Stimulated activated effector memory CD8-positive, alpha-beta T cell treated with anti-CD3 and anti-CD28 coated beads, Interleukin-12 subunit alpha, Interleukin-12 subunit beta, amount 100 ng/mL, for 72 hours (primary cell): ENCODE measurements at regions not wholly inside any gene's neighbourhood (a gene's known extent, or its start where the extent isn't known, plus 50 kb on each side); places are given as distances from the start of the nearest gene placed in this dataset.
"Not testable (repeated sequence)": the region's sequence is repeated elsewhere in the genome, so short reads cannot be mapped to it uniquely, and the experiment has no call there.

Experiments used
- ATAC-seq: fragments of 150-1000 bp; cut with Tn5 transposase; 2 replicates; pipeline ENCODE4 v1.10.0; 2021
- DNase-seq, 2 donors: peaks; one replicate each; pipeline ENCODE4 v3.0.0; 2021 to 2022; ENCODE audit warnings: low spot score in 2 of 2
- H3K27ac Mint-ChIP-seq: one replicate; pipeline ENCODE4 v1.8.0; 2022; ENCODE audit warnings: mild to moderate bottlenecking, mixed read lengths
- H3K36me3 Mint-ChIP-seq: one replicate; pipeline ENCODE4 v1.8.0; 2022; ENCODE audit warnings: mild to moderate bottlenecking, mixed read lengths
- H3K4me1 Mint-ChIP-seq: one replicate; pipeline ENCODE4 v1.8.0; 2022; ENCODE audit warnings: mixed read lengths
- H3K4me3 Mint-ChIP-seq: one replicate; pipeline ENCODE4 v1.8.0; 2022; ENCODE audit warnings: mild to moderate bottlenecking, mixed read lengths
- H3K9me3 Mint-ChIP-seq: one replicate; pipeline ENCODE4 v1.8.0; 2022; ENCODE audit warnings: mixed read lengths

- H3K9me3 Mint-ChIP-seq, H3K27ac Mint-ChIP-seq, H3K4me1 Mint-ChIP-seq, ATAC-seq, H3K4me3 Mint-ChIP-seq, H3K36me3 Mint-ChIP-seq, DNase-seq: not testable (repeated sequence)
Observed at GRCh38 chr7:19338512-19338911, 193.3 kb upstream of the FERD3L start.

- H3K4me1 Mint-ChIP-seq, result no peaks in the 10 kb centered on the region
- no peaks in the 10 kb centered on the region for H3K36me3 Mint-ChIP-seq
- DNase-seq, result no peak
- H3K9me3 Mint-ChIP-seq, result peaks cover 5% of the 10 kb centered on the region
- no peak for ATAC-seq
- no peak overlapping the region for H3K27ac Mint-ChIP-seq
- no peak overlapping the region for H3K4me3 Mint-ChIP-seq
Observed at GRCh38 chr7:19336836-19337383, 191.7 kb upstream of the FERD3L start.

- Mint-ChIP-seq H3K4me1 (no peaks in the 10 kb centered on the region), H3K27ac (no peak overlapping the region), H3K9me3 (peaks cover 8% of the 10 kb centered on the region), H3K36me3 (no peaks in the 10 kb centered on the region), H3K4me3 (no peak overlapping the region)
- DNase-seq, result no peak
- ATAC-seq, result no peak
Observed at GRCh38 chr7:19333706-19334105, 188.5 kb upstream of the FERD3L start.

DNA sequence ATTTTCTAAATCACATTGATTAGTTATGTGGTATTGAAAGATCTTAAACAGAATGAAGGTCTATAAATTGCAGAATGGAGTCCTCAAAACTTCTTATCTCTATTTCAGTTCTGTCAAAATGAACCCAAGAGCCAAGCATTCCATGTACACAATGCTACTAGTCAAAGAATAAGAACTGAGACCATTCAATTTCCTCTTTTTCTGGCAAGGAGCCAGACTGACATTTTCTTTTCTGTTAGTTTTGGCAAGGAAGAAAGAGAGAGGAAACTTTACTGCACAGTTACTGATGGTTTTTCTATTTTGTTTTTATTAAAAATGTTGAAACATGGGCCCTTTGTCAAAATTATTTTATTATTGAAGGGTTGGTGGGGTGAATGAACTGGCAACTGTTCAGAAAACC, 181.8 kb upstream of the FERD3L start:
- DNase-seq, result no peak
- Mint-ChIP-seq H3K4me3 (no peak overlapping the region), H3K4me1 (no peaks in the 10 kb centered on the region), H3K36me3 (no peaks in the 10 kb centered on the region), H3K9me3 (peaks cover 6% of the 10 kb centered on the region), H3K27ac (no peak overlapping the region)
- no peak for ATAC-seq

DNA sequence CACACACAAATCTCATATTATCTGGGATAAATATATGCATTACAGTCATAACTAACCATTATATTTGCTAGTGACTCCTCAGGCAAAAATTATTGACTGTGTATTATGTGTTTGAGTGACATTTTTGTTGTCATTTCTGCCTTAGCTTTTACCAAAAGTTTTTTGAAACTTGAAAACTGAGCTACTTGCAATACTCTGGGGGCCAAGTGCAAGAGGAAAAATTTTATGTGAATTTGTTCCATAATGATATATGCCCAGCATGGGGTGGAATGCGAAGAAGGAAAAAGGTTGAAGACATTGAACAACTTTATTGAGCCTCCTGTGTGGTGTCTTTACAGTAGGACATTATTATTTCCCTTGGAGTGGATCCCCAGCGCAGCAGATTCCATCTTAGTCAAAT, 176.8 kb upstream of the FERD3L start:
- ATAC-seq, result no peak
- Mint-ChIP-seq H3K9me3 (peaks cover 12% of the 10 kb centered on the region), H3K36me3 (no peaks in the 10 kb centered on the region), H3K4me3 (no peak overlapping the region), H3K4me1 (no peaks in the 10 kb centered on the region), H3K27ac (no peak overlapping the region)
- no peak for DNase-seq

- Mint-ChIP-seq H3K4me1 (no peaks in the 10 kb centered on the region), H3K27ac (no peak overlapping the region), H3K36me3 (no peaks in the 10 kb centered on the region), H3K9me3 (peaks cover 9% of the 10 kb centered on the region), H3K4me3 (no peak overlapping the region)
- ATAC-seq, result no peak
- DNase-seq, result no peak
Observed at GRCh38 chr7:19318287-19318686, 173.1 kb upstream of the FERD3L start.

DNA sequence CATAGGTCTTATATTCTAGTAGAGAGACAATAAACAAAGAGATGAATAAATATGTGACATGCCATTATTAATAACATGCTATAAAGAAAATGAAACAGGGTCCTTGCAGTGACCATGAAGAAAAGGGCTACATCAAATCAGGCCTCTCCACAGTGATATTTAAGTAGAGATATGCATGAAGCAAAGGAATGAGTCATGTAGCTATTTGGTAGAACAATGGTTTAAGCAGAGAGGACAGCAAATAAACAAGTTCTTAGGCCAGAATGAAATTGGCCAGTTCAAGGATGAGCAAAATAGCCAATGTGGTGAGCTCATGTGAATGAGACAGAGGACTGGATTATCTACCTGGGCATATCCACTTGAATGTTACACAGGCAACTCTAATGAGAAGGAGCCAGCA, 172.2 kb upstream of the FERD3L start:
- ATAC-seq, result no peak
- H3K9me3 Mint-ChIP-seq, result peaks cover 9% of the 10 kb centered on the region
- no peaks in the 10 kb centered on the region for H3K4me1 Mint-ChIP-seq
- DNase-seq, result no peak
- no peak overlapping the region for H3K4me3 Mint-ChIP-seq
- no peaks in the 10 kb centered on the region for H3K36me3 Mint-ChIP-seq
- H3K27ac Mint-ChIP-seq, result no peak overlapping the region

DNA sequence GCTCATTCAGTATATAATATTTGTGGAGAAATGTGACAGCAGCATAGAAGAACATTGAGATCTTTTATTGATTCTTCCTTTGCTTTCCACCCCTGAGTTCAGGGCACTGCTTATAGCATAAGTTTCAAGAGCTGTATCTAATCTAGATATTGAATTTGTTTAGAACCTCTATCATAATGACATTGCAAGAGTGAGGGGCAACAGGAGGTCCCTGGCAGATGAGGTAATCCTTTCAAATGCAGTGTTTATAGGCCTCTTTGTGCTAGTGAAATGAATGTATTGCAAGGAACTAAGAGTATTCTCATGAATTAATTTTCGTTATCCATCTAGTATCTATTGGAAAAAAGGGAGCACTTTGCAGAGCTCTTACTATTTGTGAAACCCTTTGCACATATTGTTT, 167.2 kb upstream of the FERD3L start:
- Mint-ChIP-seq H3K36me3 (no peaks in the 10 kb centered on the region), H3K4me1 (no peaks in the 10 kb centered on the region), H3K4me3 (no peak overlapping the region), H3K27ac (no peak overlapping the region), H3K9me3 (no peaks in the 10 kb centered on the region)
- no peak for ATAC-seq
- DNase-seq, result no peak

DNA sequence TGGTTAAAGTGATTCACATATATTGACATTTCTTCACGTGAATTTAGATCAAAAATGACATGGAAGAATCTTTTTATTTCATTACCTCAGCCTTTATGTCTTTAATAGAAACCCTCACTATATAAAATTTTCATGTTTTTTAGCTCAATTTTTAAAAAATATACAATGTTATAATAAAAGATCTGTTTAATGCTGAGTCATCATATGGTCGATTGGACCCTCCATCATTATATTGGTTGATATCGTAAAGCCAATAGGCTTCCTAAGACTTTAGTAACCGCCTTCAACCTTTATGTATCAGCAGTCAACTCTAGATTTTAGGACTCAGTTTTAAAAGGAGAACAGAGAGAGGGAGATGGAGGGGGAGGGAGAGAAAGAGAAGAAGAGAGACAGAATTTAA, 162.3 kb upstream of the FERD3L start:
- Mint-ChIP-seq H3K9me3 (peaks cover 4% of the 10 kb centered on the region), H3K36me3 (no peaks in the 10 kb centered on the region), H3K27ac (no peak overlapping the region), H3K4me1 (no peaks in the 10 kb centered on the region), H3K4me3 (no peak overlapping the region)
- DNase-seq (no peak), ATAC-seq (no peak)

DNA sequence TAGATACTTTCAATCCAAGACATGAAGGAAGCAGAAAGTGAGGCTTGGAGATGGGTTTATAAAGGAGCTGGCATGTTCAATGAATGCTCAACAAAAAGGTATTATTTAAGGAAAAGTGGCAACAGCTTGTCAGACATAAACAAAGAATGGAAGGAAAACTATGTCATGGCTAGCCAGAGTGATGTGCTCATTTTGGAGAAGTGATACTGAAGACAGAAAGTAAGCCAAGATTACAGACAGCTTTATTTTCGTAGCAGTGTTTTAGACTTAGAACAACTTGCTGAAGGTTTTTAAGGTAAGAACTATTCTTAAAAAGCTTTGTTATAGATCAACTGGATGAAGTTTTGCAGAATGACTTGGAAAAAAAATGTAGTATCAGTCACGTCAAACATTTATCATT, 160.5 kb upstream of the FERD3L start:
- H3K9me3 Mint-ChIP-seq, result peaks cover 4% of the 10 kb centered on the region
- no peak overlapping the region for H3K4me3 Mint-ChIP-seq
- no peaks in the 10 kb centered on the region for H3K4me1 Mint-ChIP-seq
- H3K27ac Mint-ChIP-seq, result no peak overlapping the region
- ATAC-seq (no peak), DNase-seq (no peak)
- no peaks in the 10 kb centered on the region for H3K36me3 Mint-ChIP-seq

DNA sequence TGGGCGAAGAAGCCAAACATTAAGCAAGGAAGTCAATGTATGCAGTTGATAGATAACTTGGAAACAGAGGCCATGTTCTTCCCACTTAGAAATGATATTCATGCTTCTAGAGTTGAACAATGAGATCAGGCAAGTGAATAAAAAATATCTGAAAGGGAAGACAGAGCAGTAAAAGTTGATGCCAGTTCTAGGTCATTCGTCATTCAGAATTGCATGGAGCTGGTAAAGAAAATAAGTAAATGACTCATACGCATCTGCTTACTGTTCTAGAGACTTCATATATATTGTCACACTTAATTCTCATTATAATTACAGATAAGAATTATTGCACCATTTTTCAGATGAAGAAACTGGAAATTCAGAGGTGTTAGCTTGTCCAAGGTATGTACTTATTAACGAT, 158.9 kb upstream of the FERD3L start:
- Mint-ChIP-seq H3K27ac (no peak overlapping the region), H3K4me3 (no peak overlapping the region), H3K9me3 (peaks cover 4% of the 10 kb centered on the region), H3K4me1 (no peaks in the 10 kb centered on the region), H3K36me3 (no peaks in the 10 kb centered on the region)
- DNase-seq (no peak), ATAC-seq (no peak)

DNA sequence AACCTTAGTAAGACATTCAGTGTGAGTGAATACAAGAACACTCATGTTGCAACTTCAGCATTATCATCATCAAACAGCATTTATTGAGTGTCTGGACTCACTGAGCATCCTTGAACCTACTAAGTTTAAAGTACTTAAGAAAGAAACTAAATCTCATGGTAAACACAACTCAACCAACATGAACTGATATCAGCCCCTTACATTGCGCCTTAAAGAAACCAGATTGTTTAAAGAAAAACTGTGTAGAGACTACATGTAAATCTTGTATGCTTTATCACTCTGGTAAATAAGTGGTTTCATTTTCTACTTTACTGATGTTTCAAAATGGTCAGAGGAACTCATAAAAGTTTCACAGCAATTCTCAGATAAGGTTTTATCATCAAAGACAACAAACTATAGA, 157.5 kb upstream of the FERD3L start:
- ATAC-seq, result no peak
- H3K4me1 Mint-ChIP-seq, result no peaks in the 10 kb centered on the region

DNA sequence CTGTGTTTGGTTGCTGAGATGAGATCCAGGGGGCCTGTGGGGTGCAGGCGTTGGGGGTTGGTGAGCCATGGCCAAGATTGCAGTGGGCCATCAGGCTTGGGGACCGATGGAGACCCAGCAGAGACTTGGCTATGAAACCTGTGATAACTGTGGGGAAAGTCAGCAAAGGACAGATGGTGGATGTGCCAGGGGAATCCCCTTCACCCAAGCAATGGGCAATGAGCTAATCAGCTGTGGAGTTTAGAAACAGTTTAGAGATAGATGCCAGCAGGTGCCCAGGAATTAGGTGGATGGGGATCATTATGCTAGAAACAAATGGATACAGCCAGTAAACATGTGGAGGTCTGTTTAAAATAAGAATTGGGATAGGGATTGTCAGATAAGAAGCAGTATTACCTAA, 151.4 kb upstream of the FERD3L start:
- no peak for DNase-seq
- no peak for ATAC-seq
- H3K27ac Mint-ChIP-seq, result no peak overlapping the region
- H3K36me3 Mint-ChIP-seq, result no peaks in the 10 kb centered on the region
- H3K4me3 Mint-ChIP-seq, result no peak overlapping the region
- H3K4me1 Mint-ChIP-seq, result no peaks in the 10 kb centered on the region
- peaks cover 10% of the 10 kb centered on the region for H3K9me3 Mint-ChIP-seq

More for the DNA sequence above, 157.5 kb upstream of the FERD3L start:
- Mint-ChIP-seq H3K36me3 (no peaks in the 10 kb centered on the region), H3K9me3 (peaks cover 4% of the 10 kb centered on the region), H3K4me3 (no peak overlapping the region), H3K27ac (no peak overlapping the region)
- no peak for DNase-seq

DNA sequence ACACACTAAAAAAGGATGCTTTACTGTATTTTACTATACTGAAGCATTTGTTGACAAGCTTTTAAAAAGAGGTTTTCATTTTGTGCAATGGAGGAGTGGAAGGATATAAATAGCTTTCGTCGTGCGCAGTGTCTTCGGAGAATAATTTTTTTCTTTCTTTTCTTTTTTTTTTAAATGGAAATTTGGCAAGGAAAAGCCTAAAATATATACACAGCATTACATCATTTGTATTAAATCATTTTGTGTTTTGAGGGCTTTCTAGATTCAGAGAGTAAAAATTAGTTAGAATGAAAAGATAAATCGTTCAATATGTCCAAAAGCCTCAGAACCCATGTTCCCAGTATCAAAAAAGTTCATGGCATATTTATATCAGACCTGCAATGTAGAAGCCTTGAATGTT, 150.2 kb upstream of the FERD3L start:
- Mint-ChIP-seq H3K36me3 (no peaks in the 10 kb centered on the region), H3K27ac (no peak overlapping the region), H3K4me1 (no peaks in the 10 kb centered on the region), H3K4me3 (no peak overlapping the region), H3K9me3 (peaks cover 14% of the 10 kb centered on the region)
- ATAC-seq (no peak), DNase-seq (no peak)

- H3K4me1 Mint-ChIP-seq, result no peaks in the 10 kb centered on the region
- no peak for DNase-seq
- H3K9me3 Mint-ChIP-seq, result peaks cover 14% of the 10 kb centered on the region
- no peaks in the 10 kb centered on the region for H3K36me3 Mint-ChIP-seq
- no peak overlapping the region for H3K27ac Mint-ChIP-seq
- no peak overlapping the region for H3K4me3 Mint-ChIP-seq
- no peak for ATAC-seq
Observed at GRCh38 chr7:19294619-19295018, 149.4 kb upstream of the FERD3L start.

- no peak overlapping the region for H3K27ac Mint-ChIP-seq
- no peak overlapping the region for H3K4me3 Mint-ChIP-seq
- peaks cover 14% of the 10 kb centered on the region for H3K9me3 Mint-ChIP-seq
- H3K36me3 Mint-ChIP-seq, result no peaks in the 10 kb centered on the region
- no peak for ATAC-seq
- H3K4me1 Mint-ChIP-seq, result no peaks in the 10 kb centered on the region
- DNase-seq, result no peak
Observed at GRCh38 chr7:19293431-19293830, 148.2 kb upstream of the FERD3L start.

DNA sequence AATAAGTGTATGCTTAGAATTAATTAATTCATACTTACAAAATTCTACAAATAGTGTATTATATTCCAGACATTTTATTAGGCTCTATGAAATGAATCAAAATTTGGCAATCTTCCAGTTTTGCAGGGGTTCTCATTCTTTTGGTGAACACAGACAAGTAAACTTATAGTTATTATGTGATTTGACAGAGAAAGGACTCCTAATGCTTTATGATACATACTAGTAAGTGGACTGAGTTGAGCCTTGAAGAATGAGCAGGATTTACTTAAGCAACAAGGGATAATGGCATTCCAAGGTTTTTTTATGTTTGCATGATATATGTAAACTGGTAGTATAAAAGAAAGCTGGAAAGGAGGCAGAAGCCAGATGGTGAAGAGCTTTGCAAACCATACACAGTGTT, 145.7 kb upstream of the FERD3L start:
- H3K27ac Mint-ChIP-seq, result no peak overlapping the region
- ATAC-seq (no peak), DNase-seq (no peak)
- no peaks in the 10 kb centered on the region for H3K36me3 Mint-ChIP-seq
- no peak overlapping the region for H3K4me3 Mint-ChIP-seq
- peaks cover 14% of the 10 kb centered on the region for H3K9me3 Mint-ChIP-seq
- H3K4me1 Mint-ChIP-seq, result no peaks in the 10 kb centered on the region
